ENCODE measurements at regions not wholly inside any gene's neighbourhood (a gene's known extent, or its start where the extent isn't known, plus 50 kb on each side); places are given as distances from the start of the nearest gene placed in this dataset.
A peak's percentile ranks its signal among the peaks of the same experiment; 100 is the strongest.
"Not testable (repeated sequence)": the region's sequence is repeated elsewhere in the genome, so short reads cannot be mapped to it uniquely, and the experiment has no call there.

GRCh38 chr2:138066139-138066806 is 102.0 kb downstream of the HNMT start:
- DNase-seq, result no peak

DNA sequence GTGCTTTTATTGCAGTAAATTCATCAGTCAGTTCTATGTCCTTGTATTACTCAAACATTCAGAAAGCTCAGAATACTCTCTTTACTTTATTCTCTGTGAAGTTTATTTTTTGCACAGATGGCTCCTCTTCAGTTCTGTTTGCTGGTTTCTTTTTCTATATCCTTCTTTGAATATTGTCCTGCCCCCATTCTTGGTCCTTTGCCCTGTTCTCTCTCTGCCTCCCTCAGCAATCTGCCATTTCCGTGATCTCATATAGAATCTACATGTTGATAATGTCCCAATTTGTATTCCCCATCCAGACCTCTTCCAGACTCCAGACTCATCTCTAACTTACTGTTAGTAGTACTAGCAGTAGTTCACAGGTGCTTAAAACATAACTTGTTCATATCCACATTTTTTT is 102.6 kb downstream of the HNMT start:
- DNase-seq, result peak in 1 of 2 experiments; percentile 44

DNA sequence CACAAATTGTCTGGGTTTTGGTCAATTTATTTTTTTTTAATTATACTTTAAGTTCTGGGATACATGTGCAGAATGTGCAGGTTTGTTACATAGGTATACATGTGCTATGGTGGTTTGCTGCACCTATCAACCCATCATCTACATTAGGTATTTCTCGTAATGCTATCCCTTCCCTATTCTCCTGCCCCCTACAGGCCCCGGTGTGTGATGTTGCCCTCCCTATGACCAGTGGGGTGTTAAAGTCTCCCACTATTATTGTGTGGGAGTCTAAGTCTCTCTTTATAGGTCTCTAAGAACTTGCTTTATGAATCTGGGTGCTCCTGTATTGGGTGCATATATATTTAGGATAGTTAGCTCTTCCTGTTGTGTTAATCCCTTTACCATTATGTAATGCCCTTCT is 104.4 kb downstream of the HNMT start:
- not testable (repeated sequence) for DNase-seq

DNA sequence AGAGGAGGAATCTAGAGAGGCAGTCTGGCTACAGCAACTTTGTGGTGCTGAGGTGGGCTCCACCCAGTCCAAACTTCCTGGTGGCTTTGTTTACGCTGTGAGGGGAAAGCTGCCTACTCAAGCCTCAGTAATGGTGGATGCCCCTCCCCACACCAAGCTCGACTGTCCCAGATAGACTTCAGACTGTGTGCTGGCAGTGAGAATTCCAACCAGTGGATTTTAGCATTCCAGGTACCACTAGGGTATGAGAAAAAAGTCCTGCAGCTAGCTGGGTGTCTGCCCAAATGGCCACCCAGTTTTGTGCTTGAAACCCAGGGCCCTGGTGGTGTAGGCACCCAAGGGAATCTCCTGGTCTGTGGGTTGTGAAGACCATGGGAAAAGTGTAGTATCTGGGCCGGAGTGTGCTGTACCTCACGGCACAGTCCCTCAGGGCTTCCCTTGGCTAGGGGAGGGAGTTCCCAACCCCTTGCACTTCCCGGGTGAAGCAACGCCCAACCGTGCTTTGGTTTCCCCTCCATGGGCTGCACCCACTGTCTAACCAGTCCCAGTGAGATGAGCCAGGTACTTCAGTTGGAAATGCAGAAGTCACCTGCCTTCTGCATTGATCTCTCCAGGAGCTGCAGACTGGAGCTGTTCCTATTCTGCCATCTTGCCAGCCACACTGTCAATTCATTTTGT is 106.9 kb downstream of the HNMT start:
- DNase-seq, result not testable (repeated sequence)

- DNase-seq, result peak; percentile 34 to 79
Observed at GRCh38 chr2:138071720-138072719, 107.7 kb downstream of the HNMT start.

DNA sequence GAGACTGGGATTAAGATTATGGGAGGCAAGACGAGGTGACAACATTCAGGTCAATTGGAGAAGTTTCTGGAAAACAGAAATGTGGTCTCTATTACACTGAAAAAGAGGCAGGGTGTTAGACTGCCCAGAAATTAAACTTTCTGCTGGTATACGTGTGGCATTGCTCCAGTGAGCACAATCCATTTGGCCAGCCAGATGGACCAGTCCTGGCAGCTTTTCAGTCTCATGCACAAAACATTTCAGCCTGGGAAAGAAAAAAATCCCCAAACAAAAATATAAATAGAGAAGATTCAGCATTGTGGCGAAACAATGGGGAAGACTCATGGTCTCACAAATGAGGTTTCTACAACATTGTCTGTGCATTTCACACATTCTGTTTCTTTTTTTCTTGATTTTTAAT is 113.9 kb downstream of the HNMT start:
- DNase-seq, result peak; percentile 56 to 83

- peak in 1 of 2 experiments; percentile 71 for DNase-seq
Observed at GRCh38 chr2:138079976-138080375, 115.7 kb downstream of the HNMT start.

GRCh38 chr2:138081225-138082073 is 117.2 kb downstream of the HNMT start:
- DNase-seq, result no peak

GRCh38 chr2:138084206-138084605 is 119.9 kb downstream of the HNMT start:
- no peak for DNase-seq

DNA sequence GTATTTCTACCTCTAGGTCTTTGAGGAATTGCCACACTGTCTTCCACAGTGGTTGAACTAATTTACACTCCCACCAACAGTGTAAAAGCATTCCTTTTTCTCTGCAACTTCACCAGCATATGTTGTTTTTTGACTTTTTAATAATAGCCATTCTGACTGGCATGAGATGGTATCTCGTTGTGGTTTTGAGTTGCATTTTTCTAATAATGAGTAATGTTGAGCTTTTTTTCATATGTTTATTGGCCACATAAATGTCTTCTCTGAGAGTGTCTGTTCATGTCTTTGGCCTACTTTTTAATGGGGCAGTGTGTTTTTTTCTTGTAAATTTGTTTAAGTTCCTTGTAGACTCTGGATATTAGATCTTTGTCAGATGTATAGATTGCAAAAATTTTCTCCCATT is 121.2 kb downstream of the HNMT start:
- DNase-seq, result not testable (repeated sequence)

DNA sequence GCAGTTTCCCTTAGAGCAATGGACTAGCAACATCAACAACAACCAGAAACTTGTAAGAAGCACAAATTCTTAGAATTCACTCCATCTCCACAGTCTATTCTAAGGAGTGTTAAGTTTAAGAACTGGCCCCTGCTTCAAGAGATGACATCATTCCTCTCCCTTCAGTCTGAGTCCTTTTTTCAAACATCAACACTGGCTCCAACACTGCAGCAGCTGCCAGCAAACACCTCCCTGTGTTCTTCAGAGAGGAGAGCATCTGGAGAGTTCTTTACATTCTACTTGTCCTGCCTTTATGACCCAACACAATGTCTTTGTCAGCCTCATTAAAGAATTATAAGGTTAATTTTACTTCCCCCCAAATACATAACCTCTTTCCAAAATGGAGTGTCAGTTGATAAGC is 122.3 kb downstream of the HNMT start:
- peak; percentile 40 to 70 for DNase-seq

- peak; percentile 22 to 82 for DNase-seq
Observed at GRCh38 chr2:138087751-138088593, 123.7 kb downstream of the HNMT start.

DNA sequence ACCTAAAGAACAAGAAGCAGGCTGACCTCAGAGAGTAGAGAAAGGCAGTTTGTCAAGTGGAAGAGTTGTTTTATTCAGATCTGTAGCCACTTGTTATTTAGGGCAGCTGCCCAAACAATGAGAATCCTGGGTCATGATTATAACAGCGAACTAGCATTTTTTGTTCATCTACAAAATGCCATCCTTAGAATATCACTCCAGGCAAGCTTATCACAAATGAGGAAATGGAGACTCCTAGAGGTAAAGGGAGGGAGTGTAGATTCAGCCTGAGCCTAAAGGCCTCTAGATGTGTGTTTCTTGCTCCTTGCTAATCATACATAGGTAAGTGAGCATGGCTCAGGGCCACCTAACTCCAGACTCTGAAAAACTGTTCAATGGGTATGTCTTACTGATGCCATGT is 126.1 kb downstream of the HNMT start:
- DNase-seq, result peak; percentile 36 to 64

DNA sequence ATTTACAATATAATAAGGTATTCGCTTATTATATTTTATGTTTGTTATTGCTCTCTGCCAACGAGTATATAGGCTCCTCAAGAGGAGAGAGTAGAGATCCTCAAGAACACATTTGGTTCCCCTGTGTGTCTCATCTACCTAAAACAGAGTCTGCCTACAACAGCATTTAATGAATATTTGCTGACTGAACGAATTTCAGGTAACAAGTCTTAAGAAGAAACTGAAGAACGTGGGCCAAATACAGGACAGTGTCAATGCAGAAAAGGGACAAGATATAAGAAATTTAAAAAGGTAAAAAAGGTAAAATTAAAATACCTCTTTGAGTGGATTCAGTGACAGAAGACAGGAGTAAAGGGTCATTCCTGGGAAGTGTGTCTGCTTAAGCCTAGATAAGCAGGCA is 129.2 kb downstream of the HNMT start:
- no peak for DNase-seq

- no peak for DNase-seq
Observed at GRCh38 chr2:138094031-138094430, 129.8 kb downstream of the HNMT start.

GRCh38 chr2:138095336-138095735 is 131.1 kb downstream of the HNMT start:
- DNase-seq, result no peak

- not testable (repeated sequence) for DNase-seq
Observed at GRCh38 chr2:138099288-138099687, 135.0 kb downstream of the HNMT start.

DNA sequence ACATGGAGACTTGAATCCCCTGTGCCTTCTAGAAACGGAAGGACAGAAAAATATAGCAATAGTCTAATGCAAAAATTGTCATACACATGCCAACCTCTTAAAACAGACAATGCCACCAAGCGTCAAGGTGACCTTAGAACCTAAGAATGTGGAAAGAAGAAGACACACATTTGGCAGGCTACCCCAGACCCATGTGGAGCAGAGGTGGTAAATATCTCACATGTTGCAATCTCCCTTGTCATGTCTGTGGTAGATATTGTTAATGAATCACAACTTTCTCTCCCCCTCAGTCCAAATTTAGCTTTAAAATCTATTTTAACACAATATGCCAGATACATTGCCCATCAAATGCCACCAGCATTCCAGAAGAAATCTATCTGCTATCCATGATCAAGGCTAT is 137.4 kb downstream of the HNMT start:
- no peak for DNase-seq

DNA sequence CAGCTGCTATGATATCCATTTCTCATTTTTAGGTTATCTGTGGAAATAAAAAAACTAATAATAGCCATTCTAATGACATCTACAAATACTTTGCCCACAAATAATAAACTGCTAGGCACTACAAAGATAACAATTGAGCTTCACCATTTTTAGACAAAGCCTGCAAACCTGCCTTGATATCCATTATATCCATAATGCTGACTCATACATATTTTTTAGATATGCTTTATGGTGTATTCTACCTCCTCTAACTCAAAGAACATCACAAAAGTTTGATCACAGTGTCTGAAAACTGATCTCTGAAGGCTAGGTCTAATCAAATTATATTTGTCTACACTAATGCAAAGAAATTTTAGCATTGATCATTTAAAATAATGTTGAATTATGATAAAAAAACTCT is 138.4 kb downstream of the HNMT start:
- no peak for DNase-seq

GRCh38 chr2:138103156-138103555 is 138.9 kb downstream of the HNMT start:
- no peak for DNase-seq

DNA sequence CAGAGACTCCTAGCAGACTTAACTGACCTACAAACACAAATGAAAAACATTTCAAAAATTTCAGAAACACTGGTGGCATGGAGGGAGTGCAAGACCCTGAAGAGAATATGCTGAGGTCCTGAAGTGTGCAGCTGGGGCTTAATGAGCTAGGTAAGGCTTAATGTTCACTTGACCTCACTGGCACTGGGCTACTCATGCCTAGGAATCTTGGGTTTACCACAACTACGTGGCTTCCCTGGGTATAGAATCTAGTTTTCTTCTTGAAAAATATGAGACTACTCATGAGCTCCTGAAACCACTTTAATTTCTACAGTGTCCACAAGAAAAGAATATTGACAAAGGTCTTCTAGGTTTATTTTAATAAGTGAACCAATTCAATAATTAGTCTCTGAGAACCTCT is 139.8 kb downstream of the HNMT start:
- no peak for DNase-seq
